Breast epithelium (tissue), 3 donors: ENCODE measurements at regions not wholly inside any gene's neighbourhood (a gene's known extent, or its start where the extent isn't known, plus 50 kb on each side); places are given as distances from the start of the nearest gene placed in this dataset.
"Not testable (repeated sequence)": the region's sequence is repeated elsewhere in the genome, so short reads cannot be mapped to it uniquely, and the experiment has no call there.

ENCODE experiments used
- POLR2A ChIP-seq: fragments of 450-650 bp; IDR thresholded peaks from one replicate; pipeline ENCODE4 v1.6.1; 2016; ENCODE audit warnings: antibody characterized with exemption, mild to moderate bottlenecking, moderate library complexity
- POLR2AphosphoS5 ChIP-seq, 3 donors: sonication (generic); formaldehyde crosslinking; IDR thresholded peaks; one replicate each; pipeline ENCODE4 v1.6.1; 2017; ENCODE audit warnings: antibody characterized with exemption in 3 of 3
- TF ChIP-seq, protein P1 (sequence below), 3 donors: fragments of 450-650 bp; IDR thresholded peaks; one replicate each; pipeline ENCODE4 v1.5.1; 2016 to 2017; ENCODE audit warnings: antibody characterized with exemption in 3 of 3, mild to moderate bottlenecking in 3 of 3, moderate library complexity in 3 of 3

DNA sequence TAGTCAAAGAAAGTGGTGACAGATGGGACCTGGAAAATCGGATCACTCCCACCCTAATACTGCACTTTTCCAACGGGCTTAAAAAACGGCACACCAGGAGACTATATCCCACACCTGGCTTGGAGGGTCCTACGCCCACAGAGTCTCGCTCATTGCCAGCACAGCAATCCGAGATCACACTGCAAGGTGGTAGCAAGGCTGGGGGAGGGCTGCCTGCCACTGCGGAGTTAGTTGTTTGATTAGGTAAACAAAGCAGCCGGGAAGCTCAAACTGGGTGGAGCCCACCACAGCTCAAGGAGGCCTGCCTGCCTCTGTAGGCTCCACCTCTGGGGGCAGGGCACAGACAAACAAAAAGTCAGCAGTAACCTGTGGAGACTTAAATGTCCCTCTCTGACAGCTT lies 590.0 kb upstream of the ID4 start:
- TF ChIP-seq, protein P1, sequence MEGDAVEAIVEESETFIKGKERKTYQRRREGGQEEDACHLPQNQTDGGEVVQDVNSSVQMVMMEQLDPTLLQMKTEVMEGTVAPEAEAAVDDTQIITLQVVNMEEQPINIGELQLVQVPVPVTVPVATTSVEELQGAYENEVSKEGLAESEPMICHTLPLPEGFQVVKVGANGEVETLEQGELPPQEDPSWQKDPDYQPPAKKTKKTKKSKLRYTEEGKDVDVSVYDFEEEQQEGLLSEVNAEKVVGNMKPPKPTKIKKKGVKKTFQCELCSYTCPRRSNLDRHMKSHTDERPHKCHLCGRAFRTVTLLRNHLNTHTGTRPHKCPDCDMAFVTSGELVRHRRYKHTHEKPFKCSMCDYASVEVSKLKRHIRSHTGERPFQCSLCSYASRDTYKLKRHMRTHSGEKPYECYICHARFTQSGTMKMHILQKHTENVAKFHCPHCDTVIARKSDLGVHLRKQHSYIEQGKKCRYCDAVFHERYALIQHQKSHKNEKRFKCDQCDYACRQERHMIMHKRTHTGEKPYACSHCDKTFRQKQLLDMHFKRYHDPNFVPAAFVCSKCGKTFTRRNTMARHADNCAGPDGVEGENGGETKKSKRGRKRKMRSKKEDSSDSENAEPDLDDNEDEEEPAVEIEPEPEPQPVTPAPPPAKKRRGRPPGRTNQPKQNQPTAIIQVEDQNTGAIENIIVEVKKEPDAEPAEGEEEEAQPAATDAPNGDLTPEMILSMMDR (IDR thresholded peaks at IDR 0.05): not testable (repeated sequence)
- not testable (repeated sequence) for TF ChIP-seq POLR2AphosphoS5 (IDR thresholded peaks at IDR 0.05); POLR2A
